ENCODE measurements at regions not wholly inside any gene's neighbourhood (a gene's known extent, or its start where the extent isn't known, plus 50 kb on each side); places are given as distances from the start of the nearest gene placed in this dataset.

DNA sequence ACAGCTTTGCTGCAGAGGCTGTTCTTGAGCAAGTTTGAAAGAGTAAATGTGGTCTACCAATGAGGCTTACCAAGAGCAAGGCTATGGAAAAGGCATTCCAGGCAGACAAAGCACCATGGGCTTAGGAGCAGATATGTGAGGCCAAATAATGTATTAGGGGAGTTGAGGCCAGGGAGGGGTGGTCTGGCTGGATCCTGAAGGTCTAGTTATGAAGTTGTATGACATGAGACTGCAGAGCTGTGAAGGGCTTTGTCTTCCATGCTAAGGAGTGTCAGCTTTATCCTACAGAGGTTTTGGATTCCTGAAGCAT lies 51.8 kb upstream of the TSPAN2 start:
- Histone ChIP-seq H3K9me3 (replicated peaks; ENCODE audit: insufficient read depth, low read length) (no peaks in the 10 kb centered on the region), H3K4me3 (ENCODE audit: low read length) (no peak overlapping the region), H3K36me3 (replicated peaks; ENCODE audit: insufficient read depth, low read length) (no peaks in the 10 kb centered on the region), H3K27ac (ENCODE audit: low read length) (no peak overlapping the region), H2AFZ (ENCODE audit: low read length) (no peak overlapping the region), H3K4me1 (ENCODE audit: low read length) (no peaks in the 10 kb centered on the region), H4K20me1 (ENCODE audit: insufficient read depth, low read length) (no peaks in the 10 kb centered on the region), H3K9me2 (replicated peaks; ENCODE audit: insufficient read depth, low read length) (no peaks in the 10 kb centered on the region), H3K27me3 (replicated peaks; ENCODE audit: insufficient read depth, low read length) (no peaks in the 10 kb centered on the region), H3F3A (ENCODE audit: insufficient read depth, low read length) (no peaks in the 10 kb centered on the region), H3K9ac (ENCODE audit: low read length) (no peak overlapping the region), H3K4me2 (ENCODE audit: low read depth, low read length) (no peak overlapping the region), H3K79me2 (ENCODE audit: low read length) (no peaks in the 10 kb centered on the region)
- no peak for TF ChIP-seq EZH2phosphoT487 (IDR thresholded peaks at IDR 0.05; ENCODE audit: low read length)
- TF ChIP-seq CTCF (IDR thresholded peaks at IDR 0.05; ENCODE audit: low read length), result no peak
- no peak for TF ChIP-seq EZH2 (optimal IDR thresholded peaks at IDR 0.05; ENCODE audit: low read depth, low read length)
- DNase-seq, result no peak

DNA sequence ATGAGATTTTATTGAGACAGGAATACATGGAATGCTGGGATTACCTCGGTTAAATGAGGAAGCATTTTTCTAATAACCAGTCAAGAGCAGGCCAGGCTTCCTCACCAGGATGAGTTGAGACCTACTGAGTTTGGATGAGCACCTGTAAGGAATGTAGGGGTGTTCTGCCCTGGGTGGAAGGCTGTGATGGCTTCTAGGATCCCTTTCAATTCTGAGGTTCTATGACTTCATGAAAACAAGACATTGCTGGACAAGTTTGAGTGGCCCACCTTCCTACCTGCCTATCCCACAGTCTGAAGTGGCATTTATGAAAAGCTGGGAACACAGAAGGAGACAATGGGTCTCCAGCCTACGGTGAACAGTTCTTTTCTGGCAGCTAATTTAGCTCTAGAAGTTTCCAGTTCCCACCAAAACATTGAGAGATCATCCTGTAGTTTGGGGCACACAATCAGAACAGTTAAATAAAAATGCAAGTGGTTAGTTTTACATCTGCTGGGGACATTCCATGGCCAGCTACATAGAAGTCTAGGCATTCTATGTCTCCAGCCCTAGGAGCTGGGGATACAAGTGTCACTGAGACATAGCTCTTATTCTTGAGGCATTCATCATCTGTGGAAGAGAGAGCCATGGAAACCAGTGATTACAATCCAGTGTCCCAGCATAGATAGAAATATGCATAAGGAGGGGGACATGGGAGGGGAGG lies 51.3 kb upstream of the TSPAN2 start:
- H3K36me3 ChIP-seq (replicated peaks; ENCODE audit: insufficient read depth, low read length), result no peaks in the 10 kb centered on the region
- H3K4me1 ChIP-seq (ENCODE audit: low read length), result no peaks in the 10 kb centered on the region
- H3K27me3 ChIP-seq (replicated peaks; ENCODE audit: insufficient read depth, low read length), result no peaks in the 10 kb centered on the region
- no peaks in the 10 kb centered on the region for H4K20me1 ChIP-seq (ENCODE audit: insufficient read depth, low read length)
- H3K9me3 ChIP-seq (replicated peaks; ENCODE audit: insufficient read depth, low read length), result no peaks in the 10 kb centered on the region
- H3K4me3 ChIP-seq (ENCODE audit: low read length), result no peak overlapping the region
- H3K27ac ChIP-seq (ENCODE audit: low read length), result no peak overlapping the region
- H3F3A ChIP-seq (ENCODE audit: insufficient read depth, low read length), result no peaks in the 10 kb centered on the region
- no peak overlapping the region for H3K9ac ChIP-seq (ENCODE audit: low read length)
- H3K79me2 ChIP-seq (ENCODE audit: low read length), result no peaks in the 10 kb centered on the region
- H3K9me2 ChIP-seq (replicated peaks; ENCODE audit: insufficient read depth, low read length), result no peaks in the 10 kb centered on the region
- no peak overlapping the region for H3K4me2 ChIP-seq (ENCODE audit: low read depth, low read length)
- H2AFZ ChIP-seq (ENCODE audit: low read length), result no peak overlapping the region
- DNase-seq, result no peak
- no peak for TF ChIP-seq EZH2 (optimal IDR thresholded peaks at IDR 0.05; ENCODE audit: low read depth, low read length)
- TF ChIP-seq EZH2phosphoT487 (IDR thresholded peaks at IDR 0.05; ENCODE audit: low read length), result no peak
- no peak for TF ChIP-seq CTCF (IDR thresholded peaks at IDR 0.05; ENCODE audit: low read length)

DNA sequence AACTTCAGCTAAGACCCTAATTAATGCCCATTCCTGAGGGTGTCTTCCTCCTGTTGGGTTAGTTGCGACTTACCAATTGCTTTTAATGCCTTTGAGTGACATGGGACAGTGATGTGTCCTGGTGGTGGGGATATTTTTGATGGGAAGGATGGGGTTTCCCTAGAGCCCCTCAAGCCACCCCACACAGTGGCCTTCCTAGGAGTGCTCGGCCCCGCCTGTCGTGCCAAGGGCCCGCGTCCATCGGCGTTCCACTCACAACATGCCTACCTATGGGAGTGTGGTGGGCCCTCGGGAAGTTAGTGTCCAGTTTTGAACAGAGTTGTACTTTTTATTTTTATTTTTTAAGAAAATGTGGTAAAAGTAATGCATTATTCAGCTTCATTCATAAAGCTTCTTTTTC lies 50.1 kb upstream of the TSPAN2 start:
- H3K27me3 ChIP-seq (replicated peaks; ENCODE audit: insufficient read depth, low read length), result no peaks in the 10 kb centered on the region
- H3K36me3 ChIP-seq (replicated peaks; ENCODE audit: insufficient read depth, low read length), result no peaks in the 10 kb centered on the region
- no peaks in the 10 kb centered on the region for H3K79me2 ChIP-seq (ENCODE audit: low read length)
- H3K4me1 ChIP-seq (ENCODE audit: low read length), result no peaks in the 10 kb centered on the region
- peak overlapping the region; percentile 45; the same call in 1 of the 2 replicates for H2AFZ ChIP-seq (ENCODE audit: low read length)
- no peak overlapping the region for H3K27ac ChIP-seq (ENCODE audit: low read length)
- no peaks in the 10 kb centered on the region for H3F3A ChIP-seq (ENCODE audit: insufficient read depth, low read length)
- no peaks in the 10 kb centered on the region for H3K9me3 ChIP-seq (replicated peaks; ENCODE audit: insufficient read depth, low read length)
- no peak overlapping the region for H3K4me3 ChIP-seq (ENCODE audit: low read length)
- TF ChIP-seq EZH2 (optimal IDR thresholded peaks at IDR 0.05; ENCODE audit: low read depth, low read length), result no peak
- no peak for TF ChIP-seq CTCF (IDR thresholded peaks at IDR 0.05; ENCODE audit: low read length)
- TF ChIP-seq EZH2phosphoT487 (IDR thresholded peaks at IDR 0.05; ENCODE audit: low read length), result no peak
- no peaks in the 10 kb centered on the region for H3K9me2 ChIP-seq (replicated peaks; ENCODE audit: insufficient read depth, low read length)
- H3K4me2 ChIP-seq (ENCODE audit: low read depth, low read length), result peak overlapping the region; percentile 41; the same call in 1 of the 2 replicates
- no peak for DNase-seq
- H4K20me1 ChIP-seq (ENCODE audit: insufficient read depth, low read length), result no peaks in the 10 kb centered on the region
- no peak overlapping the region for H3K9ac ChIP-seq (ENCODE audit: low read length)

Data from MM.1S (cell line).